ENCODE measurements at regions not wholly inside any gene's neighbourhood (a gene's known extent, or its start where the extent isn't known, plus 50 kb on each side); places are given as distances from the start of the nearest gene placed in this dataset.
A peak's percentile ranks its signal among the peaks of the same experiment; 100 is the strongest.

- H3K4me3 ChIP-seq (ENCODE audit: low read length), result no peak overlapping the region
- no peak for DNase-seq (ENCODE audit: low read depth)
- no peak for TF ChIP-seq CTCF (IDR thresholded peaks at IDR 0.05; ENCODE audit: insufficient read depth, low read depth, low read length, missing control alignments)
These were observed 72.3 kb downstream of the LINC00237 start for GRCh38 chr20:21033817-21034216.

GRCh38 chr20:21031666-21032065, 74.5 kb downstream of the LINC00237 start:
- DNase-seq (ENCODE audit: low read depth), result no peak
- no peak for TF ChIP-seq CTCF (IDR thresholded peaks at IDR 0.05; ENCODE audit: insufficient read depth, low read depth, low read length, missing control alignments)

DNA sequence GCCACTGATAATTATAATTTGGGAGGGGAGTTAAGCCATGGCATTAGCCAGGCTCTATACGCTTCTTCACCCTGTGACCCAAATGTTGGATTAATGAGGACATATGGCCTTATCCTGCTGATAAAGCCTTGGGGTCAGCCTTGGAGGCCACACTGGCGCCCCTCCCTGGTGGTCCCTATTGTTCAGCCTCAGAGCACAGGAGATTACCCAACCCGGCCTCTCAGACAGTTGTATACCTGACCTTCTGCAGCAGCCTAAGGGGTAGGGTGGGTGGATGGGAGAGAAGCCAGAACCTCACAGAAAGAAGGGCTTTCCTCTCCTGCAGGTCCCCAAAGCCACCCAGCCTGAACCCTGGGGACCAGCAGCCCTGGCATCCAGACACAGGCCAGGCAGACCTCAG, 76.8 kb downstream of the LINC00237 start:
- no peak for TF ChIP-seq CTCF (IDR thresholded peaks at IDR 0.05; ENCODE audit: insufficient read depth, low read depth, low read length, missing control alignments)
- no peak for DNase-seq (ENCODE audit: low read depth)
- H3K4me3 ChIP-seq (ENCODE audit: low read length), result no peak overlapping the region

More at GRCh38 chr20:21031666-21032065, 74.5 kb downstream of the LINC00237 start:
- no peak overlapping the region for H3K4me3 ChIP-seq (ENCODE audit: low read length)

DNA sequence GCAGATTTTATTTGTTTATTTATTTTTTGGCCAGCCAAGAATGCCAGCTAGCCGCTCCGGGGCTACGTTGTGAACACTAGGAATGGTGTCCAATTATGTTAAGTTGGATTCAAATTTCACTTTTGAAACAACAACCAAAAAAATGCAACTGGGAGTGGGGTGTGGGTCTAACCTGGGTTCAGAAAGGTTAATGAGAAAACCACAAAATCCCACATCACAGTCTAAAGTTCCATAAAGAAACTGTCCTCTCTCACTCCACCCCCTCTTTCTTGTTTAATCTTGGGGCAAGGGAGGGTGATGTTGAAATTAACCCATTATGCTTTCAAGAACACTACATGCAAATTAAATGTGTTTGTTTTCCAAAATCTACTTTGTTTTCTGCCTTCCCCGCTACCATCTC, 77.2 kb downstream of the LINC00237 start:
- no peak for DNase-seq (ENCODE audit: low read depth)
- no peak for TF ChIP-seq CTCF (IDR thresholded peaks at IDR 0.05; ENCODE audit: insufficient read depth, low read depth, low read length, missing control alignments)
- H3K4me3 ChIP-seq (ENCODE audit: low read length), result no peak overlapping the region

- no peak overlapping the region for H3K4me3 ChIP-seq (ENCODE audit: low read length)
- TF ChIP-seq CTCF (IDR thresholded peaks at IDR 0.05; ENCODE audit: insufficient read depth, low read depth, low read length, missing control alignments), result no peak
- no peak for DNase-seq (ENCODE audit: low read depth)
These were observed 77.7 kb downstream of the LINC00237 start for GRCh38 chr20:21028436-21028835.

DNA sequence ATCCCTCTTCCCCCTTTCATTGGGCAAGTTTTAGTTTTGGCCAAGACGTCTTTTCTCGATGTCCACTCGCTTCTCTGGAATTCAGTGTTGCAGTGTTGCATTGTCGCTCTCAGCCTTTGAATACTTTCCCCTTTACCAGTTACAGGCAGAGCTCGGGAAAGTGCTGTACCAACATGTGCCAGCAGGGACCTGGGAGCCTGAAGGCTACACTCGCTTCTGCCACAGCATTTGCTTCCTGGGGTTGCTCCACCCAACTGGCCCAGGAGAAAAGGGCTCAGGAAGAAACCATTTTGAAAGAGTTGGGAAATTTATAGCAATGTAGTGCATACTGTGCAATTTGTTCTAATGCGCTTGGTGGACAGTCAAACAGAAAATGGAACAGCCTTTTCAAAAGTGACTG, 78.6 kb downstream of the LINC00237 start:
- H3K4me3 ChIP-seq (ENCODE audit: low read length), result no peak overlapping the region
- peak; percentile 1 for DNase-seq (ENCODE audit: low read depth)
- no peak for TF ChIP-seq CTCF (IDR thresholded peaks at IDR 0.05; ENCODE audit: insufficient read depth, low read depth, low read length, missing control alignments)

GRCh38 chr20:21026951-21027350, 79.2 kb downstream of the LINC00237 start:
- TF ChIP-seq CTCF (IDR thresholded peaks at IDR 0.05; ENCODE audit: insufficient read depth, low read depth, low read length, missing control alignments), result no peak
- no peak overlapping the region for H3K4me3 ChIP-seq (ENCODE audit: low read length)
- DNase-seq (ENCODE audit: low read depth), result no peak
